ENCODE measurements at regions not wholly inside any gene's neighbourhood (a gene's known extent, or its start where the extent isn't known, plus 50 kb on each side); places are given as distances from the start of the nearest gene placed in this dataset.

- TF ChIP-seq EP300 (IDR thresholded peaks at IDR 0.05; ENCODE audit: borderline replicate concordance in 1 of 2, control insufficient read depth in 1 of 2, low read depth in 2 of 2, low read length in 2 of 2) (no peak), SIX5 (IDR thresholded peaks at IDR 0.05; ENCODE audit: low read depth, low read length, severe bottlenecking) (no peak), BCLAF1 (IDR thresholded peaks at IDR 0.05) (no peak)
- TF ChIP-seq, protein P1, sequence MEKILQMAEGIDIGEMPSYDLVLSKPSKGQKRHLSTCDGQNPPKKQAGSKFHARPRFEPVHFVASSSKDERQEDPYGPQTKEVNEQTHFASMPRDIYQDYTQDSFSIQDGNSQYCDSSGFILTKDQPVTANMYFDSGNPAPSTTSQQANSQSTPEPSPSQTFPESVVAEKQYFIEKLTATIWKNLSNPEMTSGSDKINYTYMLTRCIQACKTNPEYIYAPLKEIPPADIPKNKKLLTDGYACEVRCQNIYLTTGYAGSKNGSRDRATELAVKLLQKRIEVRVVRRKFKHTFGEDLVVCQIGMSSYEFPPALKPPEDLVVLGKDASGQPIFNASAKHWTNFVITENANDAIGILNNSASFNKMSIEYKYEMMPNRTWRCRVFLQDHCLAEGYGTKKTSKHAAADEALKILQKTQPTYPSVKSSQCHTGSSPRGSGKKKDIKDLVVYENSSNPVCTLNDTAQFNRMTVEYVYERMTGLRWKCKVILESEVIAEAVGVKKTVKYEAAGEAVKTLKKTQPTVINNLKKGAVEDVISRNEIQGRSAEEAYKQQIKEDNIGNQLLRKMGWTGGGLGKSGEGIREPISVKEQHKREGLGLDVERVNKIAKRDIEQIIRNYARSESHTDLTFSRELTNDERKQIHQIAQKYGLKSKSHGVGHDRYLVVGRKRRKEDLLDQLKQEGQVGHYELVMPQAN (conservative IDR thresholded peaks at IDR 0.05) = no peak
Observed at GRCh38 chr16:64422259-64422658, 699.6 kb downstream of the CDH11 start (continued).

GRCh38 chr16:64421515-64421914, 700.3 kb downstream of the CDH11 start:
- Histone ChIP-seq H3K9me3 (replicated peaks; ENCODE audit: control insufficient read depth, insufficient read depth, low read length) (no peaks in the 10 kb centered on the region), H4K20me1 (ENCODE audit: control insufficient read depth, insufficient read depth) (no peaks in the 10 kb centered on the region), H3K79me2 (ENCODE audit: control insufficient read depth, insufficient read depth, low read length) (no peaks in the 10 kb centered on the region), H3K36me3 (ENCODE audit: control insufficient read depth in 2 of 2, insufficient read depth in 2 of 2, low read length in 1 of 2) (no peaks in the 10 kb centered on the region), H2AFZ (ENCODE audit: control insufficient read depth, low read depth, low read length) (no peak overlapping the region), H3K4me1 (ENCODE audit: control insufficient read depth, insufficient read depth, low read length) (no peaks in the 10 kb centered on the region), H3K27ac (ENCODE audit: control insufficient read depth, insufficient read depth) (no peak overlapping the region), H3K4me2 (ENCODE audit: control insufficient read depth, insufficient read depth) (no peak overlapping the region), H3K27me3 (replicated peaks in 1 of 2; ENCODE audit: control insufficient read depth in 2 of 2, insufficient read depth in 2 of 2, low read length in 1 of 2) (no peaks in the 10 kb centered on the region), H3K9ac (ENCODE audit: control insufficient read depth, insufficient read depth, low read length) (no peak overlapping the region), H3K4me3 (no peak overlapping the region)
- no peak for FAIRE-seq
- in situ Hi-C loops (cut with MboI) (no loop called here), intact Hi-C loops (cut with micrococcal nuclease; ENCODE audit: unreplicated experiment) (no loop called here)
- CTCF ChIA-PET = no interaction called here
- ATAC-seq = no peak
- SMC1A ChIA-PET (ENCODE audit: uncharacterized antibody, unreplicated experiment) = interaction anchor here (1.2 kb wide), 1 partner anchor 13 kb away, joined by 4 read pairs; no protein-coding TSS in a partner anchor
- POLR2A ChIA-PET = no interaction called here
- DNase-seq (ENCODE audit: low read depth, low spot score) = no peak
- RAD21 ChIA-PET (ENCODE audit: unreplicated experiment) = no interaction called here
- WGBS (ENCODE audit: insufficient coverage, insufficient replicate concordance, low lambda C conversion rate, missing lambda C conversion rate) = 0% methylated on average over 1 of the region's 1 CpG
- BruUV-seq (replicated peaks) = no TSS peak
- no peak for TF ChIP-seq HDGF (IDR thresholded peaks at IDR 0.05)
- no peak for TF ChIP-seq ZNF384 (IDR thresholded peaks at IDR 0.05; ENCODE audit: borderline replicate concordance, low read depth, low read length)
- no peak for TF ChIP-seq RBBP5 (conservative IDR thresholded peaks at IDR 0.05)
- TF ChIP-seq, protein P2, sequence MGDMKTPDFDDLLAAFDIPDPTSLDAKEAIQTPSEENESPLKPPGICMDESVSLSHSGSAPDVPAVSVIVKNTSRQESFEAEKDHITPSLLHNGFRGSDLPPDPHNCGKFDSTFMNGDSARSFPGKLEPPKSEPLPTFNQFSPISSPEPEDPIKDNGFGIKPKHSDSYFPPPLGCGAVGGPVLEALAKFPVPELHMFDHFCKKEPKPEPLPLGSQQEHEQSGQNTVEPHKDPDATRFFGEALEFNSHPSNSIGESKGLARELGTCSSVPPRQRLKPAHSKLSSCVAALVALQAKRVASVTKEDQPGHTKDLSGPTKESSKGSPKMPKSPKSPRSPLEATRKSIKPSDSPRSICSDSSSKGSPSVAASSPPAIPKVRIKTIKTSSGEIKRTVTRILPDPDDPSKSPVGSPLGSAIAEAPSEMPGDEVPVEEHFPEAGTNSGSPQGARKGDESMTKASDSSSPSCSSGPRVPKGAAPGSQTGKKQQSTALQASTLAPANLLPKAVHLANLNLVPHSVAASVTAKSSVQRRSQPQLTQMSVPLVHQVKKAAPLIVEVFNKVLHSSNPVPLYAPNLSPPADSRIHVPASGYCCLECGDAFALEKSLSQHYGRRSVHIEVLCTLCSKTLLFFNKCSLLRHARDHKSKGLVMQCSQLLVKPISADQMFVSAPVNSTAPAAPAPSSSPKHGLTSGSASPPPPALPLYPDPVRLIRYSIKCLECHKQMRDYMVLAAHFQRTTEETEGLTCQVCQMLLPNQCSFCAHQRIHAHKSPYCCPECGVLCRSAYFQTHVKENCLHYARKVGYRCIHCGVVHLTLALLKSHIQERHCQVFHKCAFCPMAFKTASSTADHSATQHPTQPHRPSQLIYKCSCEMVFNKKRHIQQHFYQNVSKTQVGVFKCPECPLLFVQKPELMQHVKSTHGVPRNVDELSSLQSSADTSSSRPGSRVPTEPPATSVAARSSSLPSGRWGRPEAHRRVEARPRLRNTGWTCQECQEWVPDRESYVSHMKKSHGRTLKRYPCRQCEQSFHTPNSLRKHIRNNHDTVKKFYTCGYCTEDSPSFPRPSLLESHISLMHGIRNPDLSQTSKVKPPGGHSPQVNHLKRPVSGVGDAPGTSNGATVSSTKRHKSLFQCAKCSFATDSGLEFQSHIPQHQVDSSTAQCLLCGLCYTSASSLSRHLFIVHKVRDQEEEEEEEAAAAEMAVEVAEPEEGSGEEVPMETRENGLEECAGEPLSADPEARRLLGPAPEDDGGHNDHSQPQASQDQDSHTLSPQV (IDR thresholded peaks at IDR 0.05) = no peak
- TF ChIP-seq, protein P1 (conservative IDR thresholded peaks at IDR 0.05) = no peak
- TF ChIP-seq ZSCAN29 (IDR thresholded peaks at IDR 0.05) = no peak
